ENCODE measurements at regions not wholly inside any gene's neighbourhood (a gene's known extent, or its start where the extent isn't known, plus 50 kb on each side); places are given as distances from the start of the nearest gene placed in this dataset.

DNA sequence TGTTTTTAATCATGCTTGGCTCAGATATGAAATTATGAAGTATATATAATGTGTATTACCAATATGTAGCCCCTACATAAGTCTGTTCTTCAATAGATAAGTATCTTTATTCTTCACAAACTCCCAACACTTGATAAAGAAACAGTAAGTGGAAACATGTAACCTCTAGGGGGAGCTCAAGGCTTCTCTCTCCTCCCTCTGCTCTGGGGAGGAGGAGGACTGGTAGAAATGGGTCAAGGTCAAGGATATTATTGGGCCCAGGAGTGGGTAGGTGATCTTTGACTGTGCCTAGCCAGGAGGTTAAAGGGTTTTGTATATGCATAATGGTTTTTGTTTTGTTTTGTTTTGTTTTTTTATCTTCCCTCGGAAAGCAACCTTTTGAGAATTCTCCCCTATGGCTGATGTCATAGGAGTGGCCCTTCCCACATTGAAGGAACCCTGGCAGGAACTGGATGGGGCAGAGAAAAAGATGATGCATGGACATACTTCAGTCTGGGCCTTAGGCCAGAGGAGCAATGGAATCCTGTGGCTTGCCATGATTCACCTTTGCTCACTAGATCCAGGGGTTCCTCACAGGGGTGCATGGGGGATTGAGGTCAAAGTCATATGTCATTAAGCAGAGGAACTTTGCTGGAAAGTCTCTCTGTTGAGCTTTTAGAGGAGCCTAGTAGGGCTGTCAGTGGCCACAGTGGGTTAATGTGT, 460.3 kb downstream of the MID1IP1 start:
- Mint-ChIP-seq H3K4me1 (ENCODE audit: low read depth, unreplicated experiment) (no peaks in the 10 kb centered on the region), H3K36me3 (ENCODE audit: insufficient read depth, unreplicated experiment) (no peaks in the 10 kb centered on the region), H3K27ac (ENCODE audit: unreplicated experiment) (no peak overlapping the region), H3K9me3 (ENCODE audit: unreplicated experiment) (no peaks in the 10 kb centered on the region), H3K27me3 (ENCODE audit: insufficient read depth, unreplicated experiment) (no peaks in the 10 kb centered on the region), H3K4me3 (ENCODE audit: unreplicated experiment) (no peak overlapping the region)
- BruUV-seq (replicated peaks), result no TSS peak
- Histone ChIP-seq H3K27me3 (replicated peaks; ENCODE audit: control insufficient read depth, insufficient read depth, low read length) (no peaks in the 10 kb centered on the region), H3K36me3 (ENCODE audit: control insufficient read depth, insufficient read depth, low read length) (no peaks in the 10 kb centered on the region), H3K4me3 (ENCODE audit: low read depth, low read length) (no peak overlapping the region), H3K9me3 (no peaks in the 10 kb centered on the region), H3K4me1 (no peaks in the 10 kb centered on the region)
- DNase-seq, result peak in 1 of 2 experiments; percentile 19
- peak; percentile 42 for TF ChIP-seq CTCF (IDR thresholded peaks at IDR 0.05; ENCODE audit: insufficient read depth in 1 of 2, low read depth in 1 of 2, low read length in 1 of 2, severe bottlenecking in 1 of 2, unreplicated experiment in 1 of 2)
- ChIA-PET CTCF (no interaction called here), POLR2A (no interaction called here)
- intact Hi-C loops (cut with micrococcal nuclease; ENCODE audit: unreplicated experiment), result no loop called here

GRCh38 chrX:39262641-39263040, 461.4 kb downstream of the MID1IP1 start:
- H3K27me3 Mint-ChIP-seq (ENCODE audit: insufficient read depth, unreplicated experiment), result no peaks in the 10 kb centered on the region
- Histone ChIP-seq H3K36me3 (ENCODE audit: control insufficient read depth, insufficient read depth, low read length) (no peaks in the 10 kb centered on the region), H3K27me3 (replicated peaks; ENCODE audit: control insufficient read depth, insufficient read depth, low read length) (no peaks in the 10 kb centered on the region), H3K9me3 (no peaks in the 10 kb centered on the region), H3K4me3 (ENCODE audit: low read depth, low read length) (no peak overlapping the region), H3K4me1 (no peaks in the 10 kb centered on the region)
- no peaks in the 10 kb centered on the region for H3K9me3 Mint-ChIP-seq (ENCODE audit: unreplicated experiment)
- intact Hi-C loops (cut with micrococcal nuclease; ENCODE audit: unreplicated experiment), result no loop called here
- ChIA-PET POLR2A (no interaction called here), CTCF (no interaction called here)
- no peak for TF ChIP-seq CTCF (IDR thresholded peaks at IDR 0.05; ENCODE audit: insufficient read depth in 1 of 2, low read depth in 1 of 2, low read length in 1 of 2, severe bottlenecking in 1 of 2, unreplicated experiment in 1 of 2)
- no peak overlapping the region for H3K27ac Mint-ChIP-seq (ENCODE audit: unreplicated experiment)
- H3K4me1 Mint-ChIP-seq (ENCODE audit: low read depth, unreplicated experiment), result no peaks in the 10 kb centered on the region
- H3K36me3 Mint-ChIP-seq (ENCODE audit: insufficient read depth, unreplicated experiment), result no peaks in the 10 kb centered on the region
- DNase-seq, result no peak
- H3K4me3 Mint-ChIP-seq (ENCODE audit: unreplicated experiment), result no peak overlapping the region
- no TSS peak for BruUV-seq (replicated peaks)

DNA sequence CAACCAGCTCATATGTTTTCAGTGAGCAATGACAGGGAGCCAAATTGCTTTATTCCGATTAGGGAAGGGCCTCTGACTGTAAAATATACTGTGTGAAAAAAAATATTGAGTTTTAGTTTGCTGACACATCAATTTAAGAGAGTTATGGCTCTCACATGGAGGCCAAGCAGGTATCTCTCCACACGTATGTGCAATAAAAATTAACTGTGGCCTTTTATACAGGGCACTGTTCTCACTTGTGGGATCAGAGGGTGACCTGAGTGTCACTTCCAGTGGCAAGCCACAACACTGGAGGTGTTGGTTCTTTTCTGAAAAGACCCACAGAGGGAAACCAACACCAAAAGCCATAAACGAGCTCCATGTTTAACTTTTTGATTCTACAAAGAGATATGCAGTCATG, 462.8 kb downstream of the MID1IP1 start:
- no peaks in the 10 kb centered on the region for H3K4me1 Mint-ChIP-seq (ENCODE audit: low read depth, unreplicated experiment)
- no peaks in the 10 kb centered on the region for H3K9me3 Mint-ChIP-seq (ENCODE audit: unreplicated experiment)
- Histone ChIP-seq H3K9me3 (no peaks in the 10 kb centered on the region), H3K27me3 (replicated peaks; ENCODE audit: control insufficient read depth, insufficient read depth, low read length) (no peaks in the 10 kb centered on the region), H3K4me3 (ENCODE audit: low read depth, low read length) (no peak overlapping the region), H3K4me1 (no peaks in the 10 kb centered on the region), H3K36me3 (ENCODE audit: control insufficient read depth, insufficient read depth, low read length) (no peaks in the 10 kb centered on the region)
- ChIA-PET CTCF (no interaction called here), POLR2A (no interaction called here)
- no peak for TF ChIP-seq CTCF (IDR thresholded peaks at IDR 0.05; ENCODE audit: insufficient read depth in 1 of 2, low read depth in 1 of 2, low read length in 1 of 2, severe bottlenecking in 1 of 2, unreplicated experiment in 1 of 2)
- intact Hi-C loops (cut with micrococcal nuclease; ENCODE audit: unreplicated experiment), result no loop called here
- no peak overlapping the region for H3K4me3 Mint-ChIP-seq (ENCODE audit: unreplicated experiment)
- H3K27ac Mint-ChIP-seq (ENCODE audit: unreplicated experiment), result no peak overlapping the region
- no peak for DNase-seq
- no TSS peak for BruUV-seq (replicated peaks)
- no peaks in the 10 kb centered on the region for H3K36me3 Mint-ChIP-seq (ENCODE audit: insufficient read depth, unreplicated experiment)
- H3K27me3 Mint-ChIP-seq (ENCODE audit: insufficient read depth, unreplicated experiment), result peaks cover 6% of the 10 kb centered on the region

All from Caco-2 (cell line).